Natural killer cell (primary cell): ENCODE measurements at regions not wholly inside any gene's neighbourhood (a gene's known extent, or its start where the extent isn't known, plus 50 kb on each side); places are given as distances from the start of the nearest gene placed in this dataset.

Source experiments
- ATAC-seq, 3 donors: fragments of 150-1000 bp in 2 of 3; fragments of 200-7000 bp in 1 of 3; cut with Tn5 transposase; 1 replicate in 1 of 3; 2 replicates in 2 of 3; pipeline ENCODE4 v1.10.0; 2021; ENCODE audit warnings: mild to moderate bottlenecking in 2 of 3, moderate library complexity in 2 of 3
- DNase-seq, 2 donors: peaks; one replicate each; pipeline versions ENCODE4 v3.0.0 to v3.0.0-alpha.2; 2013 to 2021; ENCODE audit warnings: mixed read lengths in 1 of 2
- H3K27ac ChIP-seq: one replicate; pipeline ENCODE4 v1.5.1; 2013; ENCODE audit warnings: mild to moderate bottlenecking, low read length
- H3K27me3 ChIP-seq: one replicate; pipeline ENCODE4 v1.6.1; 2013; ENCODE audit warnings: low read length; ENCODE audit not compliant: control insufficient read depth, insufficient read depth
- H3K36me3 ChIP-seq: one replicate; pipeline ENCODE4 v1.6.1; 2013; ENCODE audit warnings: low read length; ENCODE audit not compliant: control insufficient read depth, insufficient read depth
- H3K4me1 ChIP-seq: one replicate; pipeline ENCODE4 v1.6.1; 2013; ENCODE audit warnings: low read length; ENCODE audit not compliant: control insufficient read depth, insufficient read depth
- H3K4me3 ChIP-seq: one replicate; pipeline ENCODE4 v1.5.1; 2013; ENCODE audit warnings: low read length
- H3K9me3 ChIP-seq: one replicate; pipeline ENCODE4 v1.6.1; 2013; ENCODE audit warnings: low read length; ENCODE audit not compliant: control insufficient read depth, insufficient read depth
- H3K27ac Mint-ChIP-seq, 2 donors: one replicate each; pipeline ENCODE4 v1.8.0; 2022; ENCODE audit warnings: mild to moderate bottlenecking in 2 of 2, mixed read lengths in 2 of 2, moderate library complexity in 1 of 2
- H3K27me3 Mint-ChIP-seq, 2 donors: one replicate each; pipeline ENCODE4 v1.8.0; 2022; ENCODE audit warnings: low read depth in 2 of 2, mixed read lengths in 2 of 2
- H3K36me3 Mint-ChIP-seq: one replicate; pipeline ENCODE4 v1.8.0; 2022; ENCODE audit warnings: mixed read lengths
- H3K4me1 Mint-ChIP-seq, 2 donors: one replicate each; pipeline ENCODE4 v1.8.0; 2022; ENCODE audit warnings: mixed read lengths in 2 of 2
- H3K4me3 Mint-ChIP-seq: one replicate; pipeline ENCODE4 v1.8.0; 2022; ENCODE audit warnings: mild to moderate bottlenecking, moderate library complexity, mixed read lengths
- H3K9me3 Mint-ChIP-seq, 2 donors: one replicate each; pipeline ENCODE4 v1.8.0; 2022; ENCODE audit warnings: mixed read lengths in 2 of 2
- CTCF ChIP-seq: fragments of 200-600 bp; IDR thresholded peaks from one replicate; pipeline ENCODE4 v1.8.0; 2022; ENCODE audit warnings: antibody characterized with exemption
- WGBS: methylation state at CpG from one replicate; pipeline ENCODE4 v1.1.7; 2013; ENCODE audit warnings: missing lambda C conversion rate; ENCODE audit not compliant: insufficient coverage; 5-methylcytosine and 5-hydroxymethylcytosine counted together
- intact Hi-C: fragments of 100-400 bp; cut with micrococcal nuclease; formaldehyde crosslinking; loops from one replicate; pipeline ENCODE4 v1.14.2; 2022

GRCh38 chr9:134259708-134260107, 66.5 kb upstream of the RXRA start:
- no peak for DNase-seq
- no peaks in the 10 kb centered on the region for H3K9me3 Mint-ChIP-seq
- no peak overlapping the region for H3K27ac Mint-ChIP-seq
- Histone ChIP-seq H3K4me1 (no peaks in the 10 kb centered on the region), H3K36me3 (no peaks in the 10 kb centered on the region), H3K4me3 (no peak overlapping the region), H3K27me3 (peaks cover 8% of the 10 kb centered on the region), H3K9me3 (no peaks in the 10 kb centered on the region), H3K27ac (no peak overlapping the region)
- peaks cover 0 to 8% of the 10 kb centered on the region in 2 donors for H3K27me3 Mint-ChIP-seq
- TF ChIP-seq CTCF, result no peak
- no peaks in the 10 kb centered on the region for H3K36me3 Mint-ChIP-seq
- no peaks in the 10 kb centered on the region for H3K4me1 Mint-ChIP-seq
- no peak overlapping the region for H3K4me3 Mint-ChIP-seq
- ATAC-seq, result no peak
- 88% methylated on average over 14 of the region's 14 CpGs for WGBS
- intact Hi-C loops, result no loop called here

DNA sequence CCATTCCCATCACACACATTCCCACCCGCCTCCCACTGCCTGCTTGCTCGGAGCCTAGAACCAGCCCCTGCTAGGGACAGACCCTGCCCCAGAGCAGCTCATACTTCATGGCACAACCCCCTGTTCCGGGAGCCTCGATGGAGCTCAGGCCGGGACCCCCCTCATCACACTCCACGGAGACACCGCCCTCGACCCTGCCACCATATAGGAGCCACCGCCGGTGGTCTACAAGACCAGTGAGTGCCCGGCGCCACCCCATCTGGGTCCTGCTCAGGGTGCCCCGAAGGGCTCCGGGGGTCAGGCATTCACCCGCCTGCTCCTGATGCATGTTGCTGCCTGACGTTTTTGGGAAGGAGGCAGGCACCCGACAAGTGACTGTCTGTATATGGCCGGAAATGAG, 65.5 kb upstream of the RXRA start:
- no peak for DNase-seq
- H3K4me1 ChIP-seq, result no peaks in the 10 kb centered on the region

DNA sequence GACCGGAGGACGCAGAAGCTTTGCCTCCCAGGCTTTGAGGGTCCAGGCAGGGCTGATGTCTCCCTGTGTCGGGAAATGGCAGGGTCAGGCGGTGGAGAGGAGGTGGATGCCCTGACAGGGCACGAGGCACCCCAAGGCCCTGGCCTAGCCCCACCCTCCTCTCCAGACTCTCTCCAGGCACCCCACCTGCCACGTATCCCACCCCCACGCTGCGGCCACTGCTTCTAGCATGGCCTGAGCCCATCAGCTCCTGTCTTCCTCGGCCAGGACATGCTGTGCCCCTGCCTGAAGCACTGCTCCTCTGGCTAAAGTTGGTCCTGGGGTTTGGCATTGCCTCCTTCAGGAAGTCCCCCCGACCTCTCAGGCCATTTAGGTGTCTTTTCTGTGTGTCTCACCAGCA, 64.2 kb upstream of the RXRA start:
- no peak for TF ChIP-seq CTCF
- H3K4me3 ChIP-seq, result no peak overlapping the region
- no peak for ATAC-seq

More for the DNA sequence above, 65.5 kb upstream of the RXRA start:
- TF ChIP-seq CTCF, result no peak
- H3K4me3 ChIP-seq, result no peak overlapping the region
- H3K4me3 Mint-ChIP-seq, result no peak overlapping the region
- no peaks in the 10 kb centered on the region for H3K9me3 ChIP-seq
- intact Hi-C loops, result no loop called here
- no peaks in the 10 kb centered on the region for H3K36me3 Mint-ChIP-seq
- H3K36me3 ChIP-seq, result no peaks in the 10 kb centered on the region
- ATAC-seq, result no peak
- no peak overlapping the region for H3K27ac Mint-ChIP-seq
- H3K27ac ChIP-seq, result no peak overlapping the region
- WGBS, result 92% methylated on average over 18 of the region's 18 CpGs
- no peaks in the 10 kb centered on the region for H3K4me1 Mint-ChIP-seq
- no peaks in the 10 kb centered on the region for H3K9me3 Mint-ChIP-seq
- H3K27me3 Mint-ChIP-seq, result peaks cover 0 to 9% of the 10 kb centered on the region in 2 donors
- H3K27me3 ChIP-seq, result peaks cover 8% of the 10 kb centered on the region

GRCh38 chr9:134263596-134263995, 62.7 kb upstream of the RXRA start:
- DNase-seq, result no peak
- Mint-ChIP-seq H3K36me3 (no peaks in the 10 kb centered on the region), H3K9me3 (no peaks in the 10 kb centered on the region), H3K4me3 (no peak overlapping the region), H3K27me3 (peaks cover 10 to 18% of the 10 kb centered on the region in 2 donors), H3K27ac (no peak overlapping the region), H3K4me1 (peaks cover 0 to 8% of the 10 kb centered on the region in 2 donors)
- intact Hi-C loops, result no loop called here
- no peak for ATAC-seq
- no peaks in the 10 kb centered on the region for H3K9me3 ChIP-seq
- H3K4me1 ChIP-seq, result peaks cover 18% of the 10 kb centered on the region
- H3K4me3 ChIP-seq, result no peak overlapping the region
- H3K36me3 ChIP-seq, result no peaks in the 10 kb centered on the region
- H3K27me3 ChIP-seq, result peaks cover 8% of the 10 kb centered on the region
- no peak for TF ChIP-seq CTCF
- WGBS, result 13% methylated on average over 11 of the region's 11 CpGs
- H3K27ac ChIP-seq, result no peak overlapping the region

More for the DNA sequence above, 64.2 kb upstream of the RXRA start:
- H3K4me1 ChIP-seq, result peaks cover 2% of the 10 kb centered on the region
- Mint-ChIP-seq H3K36me3 (no peaks in the 10 kb centered on the region), H3K27me3 (peaks cover 10 to 18% of the 10 kb centered on the region in 2 donors), H3K27ac (no peak overlapping the region), H3K4me1 (no peaks in the 10 kb centered on the region), H3K9me3 (no peaks in the 10 kb centered on the region), H3K4me3 (no peak overlapping the region)
- 92% methylated on average over 10 of the region's 10 CpGs for WGBS
- intact Hi-C loops, result no loop called here
- no peaks in the 10 kb centered on the region for H3K36me3 ChIP-seq
- no peak overlapping the region for H3K27ac ChIP-seq
- H3K9me3 ChIP-seq, result no peaks in the 10 kb centered on the region
- H3K27me3 ChIP-seq, result peaks cover 8% of the 10 kb centered on the region
- no peak for DNase-seq
